SK-N-SH (cell line): ENCODE measurements at regions not wholly inside any gene's neighbourhood (a gene's known extent, or its start where the extent isn't known, plus 50 kb on each side); places are given as distances from the start of the nearest gene placed in this dataset.

ENCODE experiments used
- CTCF ChIA-PET: fragments of 300-600, 350-600 bp; formaldehyde crosslinking; extraction: SDS; loops from one replicate; lab custom pipeline; 2021; lab: Yijun Ruan, JAX
- POLR2A ChIA-PET: fragments of 350-600 bp; sonication (Branson Sonifier 250); formaldehyde crosslinking; extraction: SDS; loops from one replicate; lab custom pipeline; 2020; ENCODE audit warnings: antibody characterized with exemption, inconsistent platforms; lab: Yijun Ruan, JAX
- DNase-seq: peaks from one replicate; pipeline ENCODE4 v3.0.0; 2012
- H2AFZ ChIP-seq: fragments of 200-600 bp; sonication (generic); 2 replicates; pipeline ENCODE4 v1.8.1; 2016; ENCODE audit warnings: antibody characterized with exemption, mild to moderate bottlenecking, low read depth
- H3F3A ChIP-seq: fragments of 200-600 bp; sonication (generic); replicated peaks from 2 replicates; pipeline ENCODE3; 2016; ENCODE audit warnings: antibody characterized with exemption, mild to moderate bottlenecking; ENCODE audit not compliant: insufficient read depth
- H3K27ac ChIP-seq, 2 experiments: fragments of 200-500 bp in 1 of 2; fragments of 200-600 bp in 1 of 2; sonication (Bioruptor generic) in 1 of 2; sonication (generic), shearing (Covaris generic) in 1 of 2; 2 replicates each; pipeline versions ENCODE4 v1.5.1 to v1.6.1; 2014 to 2016; ENCODE audit warnings: low read depth in 2 of 2, inconsistent platforms in 1 of 2, low read length in 1 of 2, mild to moderate bottlenecking in 1 of 2, mixed read lengths in 1 of 2
- H3K27me3 ChIP-seq: fragments of 200-600 bp; sonication (generic), shearing (Covaris generic); 2 replicates; pipeline ENCODE4 v1.6.1; 2016; ENCODE audit warnings: mixed run types; ENCODE audit not compliant: insufficient read depth
- H3K36me3 ChIP-seq, 2 experiments: fragments of 200-500 bp in 1 of 2; fragments of 200-600 bp in 1 of 2; sonication (Bioruptor generic) in 1 of 2; sonication (generic) in 1 of 2; replicated peaks in 1 of 2; 2 replicates each; pipeline versions ENCODE3 to v1.5.1; 2014 to 2016; ENCODE audit warnings: low read length in 1 of 2, mild to moderate bottlenecking in 1 of 2; ENCODE audit not compliant: insufficient read depth in 2 of 2, control insufficient read depth in 1 of 2
- H3K4me1 ChIP-seq, 2 experiments: fragments of 200-500 bp in 1 of 2; fragments of 200-600 bp in 1 of 2; sonication (Bioruptor generic) in 1 of 2; sonication (generic), shearing (Covaris generic) in 1 of 2; 2 replicates each; pipeline versions ENCODE4 v1.5.1 to v1.6.1; 2014 to 2016; ENCODE audit warnings: low read depth in 1 of 2, low read length in 1 of 2, mixed run types in 1 of 2; ENCODE audit not compliant: insufficient read depth in 2 of 2, control insufficient read depth in 1 of 2
- H3K4me2 ChIP-seq: fragments of 200-600 bp; sonication (generic), shearing (Covaris generic); 2 replicates; pipeline ENCODE4 v1.6.1; 2017; ENCODE audit warnings: mixed run types
- H3K4me3 ChIP-seq, 2 experiments: fragments of 200-500 bp in 1 of 2; fragments of 200-600 bp in 1 of 2; sonication (Bioruptor generic) in 1 of 2; sonication (generic), shearing (Covaris generic) in 1 of 2; 2 replicates each; pipeline versions ENCODE4 v1.5.1 to v1.8.1; 2014 to 2016; ENCODE audit warnings: low read depth in 2 of 2, inconsistent platforms in 1 of 2, low read length in 1 of 2, mild to moderate bottlenecking in 1 of 2, mixed read lengths in 1 of 2, moderate library complexity in 1 of 2
- H3K79me2 ChIP-seq: fragments of 200-600 bp; sonication (generic); 2 replicates; pipeline ENCODE4 v1.8.1; 2017; ENCODE audit warnings: mild to moderate bottlenecking; ENCODE audit not compliant: insufficient read depth
- H3K9ac ChIP-seq: fragments of 200-600 bp; sonication (generic); 2 replicates; pipeline ENCODE4 v1.6.1; 2017; ENCODE audit warnings: mixed run types
- H3K9me2 ChIP-seq: fragments of 200-600 bp; sonication (generic); 2 replicates; pipeline ENCODE4 v1.6.1; 2017; ENCODE audit warnings: mixed run types
- H3K9me3 ChIP-seq: fragments of 200-600 bp; sonication (generic); 2 replicates; pipeline ENCODE4 v1.6.1; 2017; ENCODE audit warnings: mixed run types, mild to moderate bottlenecking, moderate library complexity
- H4K20me1 ChIP-seq: fragments of 200-600 bp; sonication (generic); 2 replicates; pipeline ENCODE4 v1.6.1; 2017; ENCODE audit warnings: mild to moderate bottlenecking, mixed run types; ENCODE audit not compliant: insufficient read depth
- CHD2 ChIP-seq: fragments of 150-350 bp; IDR thresholded peaks from 2 replicates; pipeline ENCODE4 v1.6.1; 2018; ENCODE audit warnings: low read length; ENCODE audit not compliant: partially characterized antibody
- CTCF ChIP-seq: fragments of 200-600 bp; sonication (generic); IDR thresholded peaks from 2 replicates; pipeline ENCODE4 v1.6.1; 2017; ENCODE audit warnings: antibody characterized with exemption, mild to moderate bottlenecking, moderate library complexity
- EZH2phosphoT487 ChIP-seq: fragments of 200-600 bp; sonication (generic); IDR thresholded peaks from 2 replicates; pipeline ENCODE4 v1.6.1; 2017; ENCODE audit warnings: low read depth, mixed run types, mild to moderate bottlenecking, antibody characterized with exemption, moderate library complexity, borderline replicate concordance
- FOSL2 ChIP-seq: IDR thresholded peaks from 2 replicates; pipeline ENCODE4 v1.4.0; 2012; ENCODE audit warnings: low read depth, mild to moderate bottlenecking, moderate library complexity, borderline replicate concordance
- FOXJ3 ChIP-seq: sonication (generic); formaldehyde crosslinking; IDR thresholded peaks from 2 replicates; pipeline ENCODE4 v1.5.1; 2020; ENCODE audit warnings: mild to moderate bottlenecking, missing genetic modification reagents
- FOXM1 ChIP-seq: IDR thresholded peaks from 2 replicates; pipeline ENCODE4 v1.4.0; 2012; ENCODE audit warnings: low read depth, mild to moderate bottlenecking
- IRF3 ChIP-seq: fragments of 150-350 bp; IDR thresholded peaks from 2 replicates; pipeline ENCODE4 v1.6.1; 2016; ENCODE audit warnings: mild to moderate bottlenecking, low read depth, low read length
- JUND ChIP-seq: IDR thresholded peaks from 2 replicates; pipeline ENCODE4 v1.4.0; 2012
- MEF2A ChIP-seq: IDR thresholded peaks from 2 replicates; pipeline ENCODE4 v1.4.0; 2012; ENCODE audit warnings: low read depth, borderline replicate concordance
- PBX3 ChIP-seq: IDR thresholded peaks from 2 replicates; pipeline ENCODE4; 2012
- POLR2AphosphoS5 ChIP-seq: IDR thresholded peaks from 2 replicates; pipeline ENCODE4 v1.6.1; 2012; ENCODE audit warnings: low read depth, low read length
- RCOR1 ChIP-seq: fragments of 150-350 bp; IDR thresholded peaks from 2 replicates; pipeline ENCODE4 v1.6.1; 2017; ENCODE audit warnings: antibody characterized with exemption, low read length
- REST ChIP-seq: IDR thresholded peaks from 2 replicates; pipeline ENCODE4 v1.6.1; 2012; ENCODE audit warnings: mild to moderate bottlenecking, low read depth, low read length, moderate library complexity
- RXRA ChIP-seq: IDR thresholded peaks from 2 replicates; pipeline ENCODE4 v1.4.0; 2012; ENCODE audit warnings: low read depth, mild to moderate bottlenecking, borderline replicate concordance
- TAF1 ChIP-seq: IDR thresholded peaks from 2 replicates; pipeline ENCODE4 v1.6.1; 2012; ENCODE audit warnings: low read depth, mild to moderate bottlenecking, low read length, moderate library complexity, borderline replicate concordance
- TCF12 ChIP-seq: IDR thresholded peaks from 2 replicates; pipeline ENCODE4 v1.4.0; 2012
- WGBS: methylation state at CpG from one replicate; pipeline ENCODE4 v1.1.6; 2017; ENCODE audit warnings: low lambda C conversion rate; 5-methylcytosine and 5-hydroxymethylcytosine counted together

GRCh38 chr7:153829525-153829924 lies 222.7 kb upstream of the DPP6 start:
- no peak overlapping the region for H2AFZ ChIP-seq
- no peaks in the 10 kb centered on the region for H4K20me1 ChIP-seq
- H3K27ac ChIP-seq: no peak overlapping the region
- H3K9ac ChIP-seq: no peak overlapping the region
- WGBS: 19% methylated on average over 9 of the region's 9 CpGs
- H3K27me3 ChIP-seq: no peaks in the 10 kb centered on the region
- no peak overlapping the region for H3K4me2 ChIP-seq
- no peaks in the 10 kb centered on the region for H3K79me2 ChIP-seq
- no peaks in the 10 kb centered on the region for H3F3A ChIP-seq
- no peaks in the 10 kb centered on the region for H3K36me3 ChIP-seq
- TF ChIP-seq CTCF (no peak), MEF2A (no peak), RCOR1 (no peak), REST (no peak), CHD2 (no peak), PBX3 (no peak), TAF1 (no peak), FOSL2 (no peak), POLR2AphosphoS5 (no peak), FOXM1 (no peak), FOXJ3 (CRISPR knock-in tag) (no peak), JUND (no peak), RXRA (no peak), IRF3 (no peak), TCF12 (no peak), EZH2phosphoT487 (no peak)
- TF ChIP-seq, all 33 proteins: peak for 0
- POLR2A ChIA-PET: no interaction called here
- Histone ChIP-seq H3K9me2 (no peaks in the 10 kb centered on the region), H3K9me3 (no peaks in the 10 kb centered on the region), H3K4me3 (no peak overlapping the region), H3K4me1 (no peaks in the 10 kb centered on the region)
- no peak for DNase-seq
- CTCF ChIA-PET: no interaction called here
